ENCODE measurements at regions not wholly inside any gene's neighbourhood (a gene's known extent, or its start where the extent isn't known, plus 50 kb on each side); places are given as distances from the start of the nearest gene placed in this dataset.
A peak's percentile ranks its signal among the peaks of the same experiment; 100 is the strongest.

DNA sequence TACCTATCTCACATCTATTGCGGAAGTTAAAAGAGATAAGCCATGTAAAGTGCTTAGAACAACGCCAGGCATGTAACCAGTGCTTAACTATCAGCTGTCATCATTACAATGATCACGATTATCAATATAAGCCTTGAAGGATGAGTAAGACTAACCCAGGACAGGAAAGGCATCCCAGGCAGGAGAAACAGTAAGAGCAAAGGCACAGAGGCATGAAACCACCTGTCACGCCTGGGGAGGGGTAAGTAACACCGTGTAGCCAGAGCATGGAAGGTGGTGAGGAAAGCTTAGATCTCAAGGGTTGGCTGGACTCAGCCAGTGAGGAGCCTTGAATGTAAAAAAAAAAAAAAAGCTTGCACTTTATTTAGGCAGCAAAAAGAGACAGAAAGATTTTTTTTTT is 71.7 kb upstream of the NOCT start:
- no peaks in the 10 kb centered on the region for H3K27me3 ChIP-seq (ENCODE audit: insufficient read depth, low read length, poor library complexity, severe bottlenecking)
- H3K4me3 Mint-ChIP-seq, result no peak overlapping the region
- H3K36me3 ChIP-seq (ENCODE audit: insufficient read depth, low read length), result no peaks in the 10 kb centered on the region
- no peaks in the 10 kb centered on the region for H3K36me3 Mint-ChIP-seq
- CTCF ChIA-PET, result interaction anchor here (1.0 kb wide), 1 partner anchor 8 kb away, joined by 3 read pairs; no protein-coding TSS in a partner anchor
- no peak for DNase-seq
- no peaks in the 10 kb centered on the region for H3K9me3 Mint-ChIP-seq
- H3K27ac Mint-ChIP-seq, result no peak overlapping the region
- no peak overlapping the region for H3K27ac ChIP-seq (ENCODE audit: low read depth, low read length)
- H3K4me1 ChIP-seq (ENCODE audit: insufficient read depth, low read length), result no peaks in the 10 kb centered on the region
- POLR2A ChIA-PET, result no interaction called here
- H3K9me3 ChIP-seq (ENCODE audit: low read length), result no peaks in the 10 kb centered on the region
- H3K27me3 Mint-ChIP-seq, result peaks cover 3 to 4% of the 10 kb centered on the region in 2 donors
- H3K4me1 Mint-ChIP-seq, result no peaks in the 10 kb centered on the region
- H3K4me3 ChIP-seq (ENCODE audit: low read length), result no peak overlapping the region

DNA sequence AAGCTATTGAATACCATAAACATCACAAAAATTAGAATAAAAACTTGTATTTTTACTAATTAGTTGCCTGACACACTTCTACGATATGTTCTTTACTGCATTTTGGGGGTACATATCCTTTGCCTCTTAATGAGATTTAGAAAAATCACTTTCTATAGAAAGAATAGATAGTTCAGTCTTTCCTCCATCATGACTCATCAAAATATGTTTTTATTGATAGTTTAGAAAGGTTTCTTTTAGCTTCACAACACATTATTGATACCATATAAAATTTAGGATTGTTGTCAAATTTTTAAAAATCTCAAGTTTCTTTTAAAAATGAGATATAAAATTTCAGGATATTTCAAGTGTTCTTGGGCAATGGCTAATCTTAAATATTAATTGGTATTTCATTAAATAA is 74.5 kb upstream of the NOCT start:
- no peak overlapping the region for H3K27ac ChIP-seq (ENCODE audit: low read depth, low read length)
- Mint-ChIP-seq H3K4me1 (no peaks in the 10 kb centered on the region), H3K27ac (no peak overlapping the region), H3K27me3 (peaks cover 4 to 7% of the 10 kb centered on the region in 2 donors), H3K36me3 (no peaks in the 10 kb centered on the region), H3K9me3 (no peaks in the 10 kb centered on the region), H3K4me3 (no peak overlapping the region)
- no peak overlapping the region for H3K4me3 ChIP-seq (ENCODE audit: low read length)
- DNase-seq, result no peak
- POLR2A ChIA-PET, result no interaction called here
- H3K9me3 ChIP-seq (ENCODE audit: low read length), result no peaks in the 10 kb centered on the region
- no peaks in the 10 kb centered on the region for H3K36me3 ChIP-seq (ENCODE audit: insufficient read depth, low read length)
- no peaks in the 10 kb centered on the region for H3K27me3 ChIP-seq (ENCODE audit: insufficient read depth, low read length, poor library complexity, severe bottlenecking)
- H3K4me1 ChIP-seq (ENCODE audit: insufficient read depth, low read length), result no peaks in the 10 kb centered on the region
- CTCF ChIA-PET, result no interaction called here

DNA sequence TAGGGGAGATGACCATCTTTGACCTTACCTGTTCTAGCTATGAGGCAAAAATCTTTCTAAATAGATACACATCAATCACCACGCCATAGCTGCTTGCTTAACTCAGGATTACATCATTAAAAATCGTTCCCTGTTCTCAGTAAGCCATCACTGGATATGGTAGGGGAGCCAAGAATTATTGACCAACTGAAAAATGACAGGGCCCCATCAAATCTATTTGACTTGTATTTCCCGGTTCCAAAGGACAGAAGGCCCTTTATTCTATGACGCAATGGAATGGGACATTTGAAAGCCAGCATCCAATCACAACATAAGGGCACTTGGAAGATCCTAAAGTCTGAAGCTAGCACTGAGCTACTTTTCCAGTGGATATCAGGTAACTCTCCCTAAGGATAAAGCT is 75.6 kb upstream of the NOCT start:
- Histone ChIP-seq H3K9me3 (ENCODE audit: low read length) (no peaks in the 10 kb centered on the region), H3K27me3 (ENCODE audit: insufficient read depth, low read length, poor library complexity, severe bottlenecking) (no peaks in the 10 kb centered on the region), H3K27ac (ENCODE audit: low read depth, low read length) (no peak overlapping the region), H3K4me3 (ENCODE audit: low read length) (no peak overlapping the region), H3K4me1 (ENCODE audit: insufficient read depth, low read length) (no peaks in the 10 kb centered on the region), H3K36me3 (ENCODE audit: insufficient read depth, low read length) (no peaks in the 10 kb centered on the region)
- ChIA-PET POLR2A (no interaction called here), CTCF (no interaction called here)
- Mint-ChIP-seq H3K36me3 (no peaks in the 10 kb centered on the region), H3K4me3 (no peak overlapping the region), H3K9me3 (no peaks in the 10 kb centered on the region), H3K27me3 (peaks cover 4 to 9% of the 10 kb centered on the region in 2 donors), H3K27ac (no peak overlapping the region), H3K4me1 (no peaks in the 10 kb centered on the region)
- DNase-seq, result no peak

DNA sequence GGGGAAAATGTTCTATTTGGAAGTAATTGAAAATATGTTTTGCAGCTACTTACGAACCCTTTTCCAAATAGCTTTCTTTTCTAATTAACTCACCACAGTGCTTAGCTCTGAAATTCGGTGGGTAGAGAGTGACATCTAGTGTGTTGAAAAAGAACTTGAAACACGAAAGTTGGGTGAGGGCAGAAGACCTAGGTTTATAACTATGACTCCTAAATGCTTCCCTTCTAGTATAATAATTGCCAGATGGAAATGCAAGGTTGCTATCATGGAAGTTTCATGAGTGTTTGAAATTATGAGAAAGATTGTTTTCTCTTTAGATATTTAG is 77.3 kb upstream of the NOCT start:
- DNase-seq, result no peak
- Mint-ChIP-seq H3K36me3 (no peaks in the 10 kb centered on the region), H3K4me3 (no peak overlapping the region), H3K4me1 (no peaks in the 10 kb centered on the region), H3K27me3 (peaks cover 3 to 12% of the 10 kb centered on the region in 2 donors), H3K9me3 (no peaks in the 10 kb centered on the region), H3K27ac (no peak overlapping the region)
- Histone ChIP-seq H3K27ac (ENCODE audit: low read depth, low read length) (no peak overlapping the region), H3K27me3 (ENCODE audit: insufficient read depth, low read length, poor library complexity, severe bottlenecking) (no peaks in the 10 kb centered on the region), H3K9me3 (ENCODE audit: low read length) (no peaks in the 10 kb centered on the region), H3K4me1 (ENCODE audit: insufficient read depth, low read length) (no peaks in the 10 kb centered on the region), H3K4me3 (ENCODE audit: low read length) (no peak overlapping the region), H3K36me3 (ENCODE audit: insufficient read depth, low read length) (no peaks in the 10 kb centered on the region)
- ChIA-PET CTCF (no interaction called here), POLR2A (interaction anchor here (0.6 kb wide), 1 partner anchor 78 kb away, joined by 3 read pairs; no protein-coding TSS in a partner anchor)

DNA sequence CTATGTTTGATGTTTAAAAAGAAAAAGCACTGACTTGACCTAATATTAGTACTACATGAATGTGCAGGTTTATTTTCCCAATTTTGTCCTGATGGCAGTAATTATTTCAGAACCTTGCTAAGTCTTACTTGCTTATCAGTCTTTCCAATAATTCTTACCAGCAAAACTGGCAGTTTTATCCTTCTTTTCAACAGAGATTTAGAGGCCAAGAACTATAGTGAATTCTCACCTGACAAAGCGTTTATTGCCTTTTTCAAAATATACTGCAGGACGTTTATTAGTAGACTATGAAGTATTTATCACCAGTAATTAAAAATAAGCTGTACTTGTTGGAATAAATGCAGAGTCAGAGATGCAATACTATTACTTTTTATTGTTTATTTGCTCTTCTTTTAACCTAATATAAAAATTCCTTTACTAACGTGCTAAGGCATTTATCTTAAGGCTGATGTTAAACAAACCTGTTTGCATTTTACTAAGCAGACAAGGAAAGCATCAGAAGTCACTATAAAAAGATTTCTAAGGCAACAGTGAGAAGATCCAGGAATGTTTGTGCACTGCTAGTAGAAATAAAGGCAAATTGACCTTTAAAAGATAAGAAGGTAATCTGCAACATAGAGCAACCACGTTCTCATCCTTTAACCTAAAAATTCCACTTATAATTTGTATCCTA is 80.3 kb upstream of the NOCT start:
- Histone ChIP-seq H3K36me3 (ENCODE audit: insufficient read depth, low read length) (no peaks in the 10 kb centered on the region), H3K4me1 (ENCODE audit: insufficient read depth, low read length) (no peaks in the 10 kb centered on the region), H3K27me3 (ENCODE audit: insufficient read depth, low read length, poor library complexity, severe bottlenecking) (no peaks in the 10 kb centered on the region), H3K27ac (ENCODE audit: low read depth, low read length) (no peak overlapping the region), H3K9me3 (ENCODE audit: low read length) (no peaks in the 10 kb centered on the region), H3K4me3 (ENCODE audit: low read length) (no peak overlapping the region)
- Mint-ChIP-seq H3K4me1 (no peaks in the 10 kb centered on the region), H3K36me3 (no peaks in the 10 kb centered on the region), H3K9me3 (no peaks in the 10 kb centered on the region), H3K4me3 (no peak overlapping the region), H3K27ac (no peak overlapping the region), H3K27me3 (peaks cover 3 to 15% of the 10 kb centered on the region in 2 donors)
- CTCF ChIA-PET, result interaction anchor here (1.2 kb wide), 1 partner anchor 9 kb away, joined by 3 read pairs; no protein-coding TSS in a partner anchor
- DNase-seq, result no peak
- POLR2A ChIA-PET, result no interaction called here

DNA sequence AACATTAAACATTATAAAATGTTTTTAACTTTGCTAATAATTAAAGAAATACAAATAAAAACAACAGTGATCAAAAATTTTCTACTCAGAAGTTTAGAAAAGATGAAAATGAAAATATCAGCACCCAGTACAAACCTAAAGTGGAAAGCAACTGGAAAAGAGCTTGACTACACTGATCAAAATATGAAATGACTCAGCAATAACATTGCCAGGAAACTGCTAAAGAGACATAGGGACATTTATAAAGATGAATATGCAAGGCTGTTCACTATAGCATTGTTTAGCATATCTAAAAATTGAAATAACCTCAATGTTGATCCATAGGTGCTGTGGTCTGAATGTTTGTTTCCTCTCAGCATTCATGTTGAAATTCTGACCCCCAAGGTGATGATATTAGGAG is 88.5 kb upstream of the NOCT start:
- no peak overlapping the region for H3K4me3 ChIP-seq (ENCODE audit: low read length)

DNA sequence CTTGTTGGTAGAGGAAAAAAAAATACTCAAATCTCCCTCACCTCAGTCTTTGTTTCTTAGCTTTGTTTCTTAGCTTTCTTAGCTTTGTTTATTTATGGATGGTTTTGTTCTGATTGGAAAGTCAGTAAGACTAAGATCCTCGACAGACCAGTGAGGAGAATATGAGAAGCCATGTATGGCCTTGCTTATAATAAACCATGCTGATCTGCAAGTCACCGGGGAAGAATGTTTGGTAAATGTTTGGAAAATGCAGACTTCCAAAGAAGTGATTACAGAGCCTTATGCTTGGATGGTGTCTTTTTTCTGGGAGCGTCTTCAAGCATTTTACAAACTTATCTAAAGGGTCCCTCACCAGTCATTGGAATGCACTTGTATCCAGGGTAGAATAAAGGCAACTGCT is 90.1 kb upstream of the NOCT start:
- Mint-ChIP-seq H3K27me3 (peaks cover 3 to 9% of the 10 kb centered on the region in 2 donors), H3K4me1 (no peaks in the 10 kb centered on the region), H3K9me3 (no peaks in the 10 kb centered on the region), H3K36me3 (no peaks in the 10 kb centered on the region), H3K27ac (no peak overlapping the region), H3K4me3 (no peak overlapping the region)
- no peaks in the 10 kb centered on the region for H3K4me1 ChIP-seq (ENCODE audit: insufficient read depth, low read length)
- DNase-seq, result no peak
- no peak overlapping the region for H3K27ac ChIP-seq (ENCODE audit: low read depth, low read length)
- POLR2A ChIA-PET, result no interaction called here
- H3K9me3 ChIP-seq (ENCODE audit: low read length), result no peaks in the 10 kb centered on the region
- CTCF ChIA-PET, result no interaction called here
- no peak overlapping the region for H3K4me3 ChIP-seq (ENCODE audit: low read length)
- H3K27me3 ChIP-seq (ENCODE audit: insufficient read depth, low read length, poor library complexity, severe bottlenecking), result no peaks in the 10 kb centered on the region
- H3K36me3 ChIP-seq (ENCODE audit: insufficient read depth, low read length), result no peaks in the 10 kb centered on the region

More for the DNA sequence above, 88.5 kb upstream of the NOCT start:
- Mint-ChIP-seq H3K9me3 (no peaks in the 10 kb centered on the region), H3K27ac (no peak overlapping the region), H3K27me3 (peaks cover 3 to 13% of the 10 kb centered on the region in 2 donors), H3K4me3 (no peak overlapping the region), H3K36me3 (no peaks in the 10 kb centered on the region), H3K4me1 (no peaks in the 10 kb centered on the region)
- CTCF ChIA-PET, result no interaction called here
- POLR2A ChIA-PET, result no interaction called here
- Histone ChIP-seq H3K27ac (ENCODE audit: low read depth, low read length) (no peak overlapping the region), H3K27me3 (ENCODE audit: insufficient read depth, low read length, poor library complexity, severe bottlenecking) (no peaks in the 10 kb centered on the region), H3K4me1 (ENCODE audit: insufficient read depth, low read length) (no peaks in the 10 kb centered on the region), H3K9me3 (ENCODE audit: low read length) (no peaks in the 10 kb centered on the region), H3K36me3 (ENCODE audit: insufficient read depth, low read length) (no peaks in the 10 kb centered on the region)
- DNase-seq, result no peak

DNA sequence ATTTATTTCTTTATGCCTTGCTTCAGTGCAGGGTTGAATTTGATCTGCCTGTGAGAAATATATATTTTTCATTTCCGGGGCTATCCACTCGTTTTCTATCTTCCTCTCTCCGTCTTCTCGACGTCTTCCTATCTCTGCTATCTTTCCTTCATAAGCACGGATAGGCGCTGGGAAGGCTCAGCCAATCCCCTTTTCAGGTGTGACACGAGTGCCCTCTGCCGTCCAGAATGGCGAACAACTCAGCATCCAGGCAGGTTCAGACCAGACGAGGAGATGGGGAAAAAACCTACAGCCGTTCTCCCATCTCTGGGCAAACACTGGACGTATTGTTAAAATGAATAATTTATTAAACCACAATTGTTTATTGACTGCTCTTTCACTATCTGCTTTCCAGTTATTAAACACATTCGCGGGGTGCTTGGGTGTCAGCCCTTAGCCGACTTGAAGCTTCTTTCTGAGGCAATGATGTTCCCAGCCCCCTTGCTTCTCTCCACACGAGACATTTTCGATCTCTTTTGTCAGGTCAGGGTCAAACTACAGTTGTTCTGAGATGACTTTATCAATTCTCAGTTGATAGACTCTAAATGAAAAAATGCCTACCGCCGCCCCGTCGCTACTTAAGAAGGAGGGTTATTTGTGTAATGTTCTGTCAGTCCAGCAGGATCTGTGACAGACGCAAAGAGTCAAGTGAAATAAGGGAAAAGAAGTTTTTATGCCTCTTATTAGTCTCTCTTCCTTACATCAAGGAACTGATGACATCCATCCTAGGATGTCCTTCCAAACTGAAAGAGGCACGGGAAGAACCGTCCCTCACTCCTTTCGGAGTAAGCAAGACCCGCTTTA is 96.3 kb upstream of the NOCT start:
- H3K4me3 Mint-ChIP-seq, result no peak overlapping the region
- peak in 1 of 5 donors; percentile 2 for DNase-seq
- peaks cover 12 to 21% of the 10 kb centered on the region in 2 donors for H3K27me3 Mint-ChIP-seq
- POLR2A ChIA-PET, result no interaction called here
- Histone ChIP-seq H3K9me3 (ENCODE audit: low read length) (no peaks in the 10 kb centered on the region), H3K4me3 (ENCODE audit: low read length) (no peak overlapping the region), H3K36me3 (ENCODE audit: insufficient read depth, low read length) (no peaks in the 10 kb centered on the region), H3K27ac (ENCODE audit: low read depth, low read length) (no peak overlapping the region), H3K27me3 (ENCODE audit: insufficient read depth, low read length, poor library complexity, severe bottlenecking) (peaks cover 3% of the 10 kb centered on the region), H3K4me1 (ENCODE audit: insufficient read depth, low read length) (no peaks in the 10 kb centered on the region)
- peaks cover 0 to 3% (median 0%) of the 10 kb centered on the region in 5 donors for H3K9me3 Mint-ChIP-seq
- no peaks in the 10 kb centered on the region for H3K36me3 Mint-ChIP-seq
- H3K4me1 Mint-ChIP-seq, result peaks cover 0 to 7% (median 4%) of the 10 kb centered on the region in 3 donors
- CTCF ChIA-PET, result no interaction called here
- H3K27ac Mint-ChIP-seq, result no peak overlapping the region

All from CD8-positive, alpha-beta memory T cell (primary cell).